ENCODE measurements at regions not wholly inside any gene's neighbourhood (a gene's known extent, or its start where the extent isn't known, plus 50 kb on each side); places are given as distances from the start of the nearest gene placed in this dataset.

- H3K9me3 Mint-ChIP-seq (ENCODE audit: low read depth), result no peaks in the 10 kb centered on the region
- no peaks in the 10 kb centered on the region for H3K36me3 Mint-ChIP-seq
- peaks cover 2% of the 10 kb centered on the region for H3K27me3 Mint-ChIP-seq
- no peak for ATAC-seq
- DNase-seq, result no peak
- CTCF ChIA-PET, result no interaction called here
- no peak overlapping the region for H3K4me3 Mint-ChIP-seq
- H3K27ac Mint-ChIP-seq, result no peak overlapping the region
- H3K4me1 Mint-ChIP-seq, result no peaks in the 10 kb centered on the region
Measured at GRCh38 chr2:47250586-47251403, 74.5 kb upstream of the CALM2 start.

- DNase-seq, result no peak
- CTCF ChIA-PET, result no interaction called here
- Mint-ChIP-seq H3K4me1 (no peaks in the 10 kb centered on the region), H3K36me3 (no peaks in the 10 kb centered on the region), H3K4me3 (no peak overlapping the region), H3K27ac (no peak overlapping the region), H3K27me3 (peaks cover 5% of the 10 kb centered on the region), H3K9me3 (ENCODE audit: low read depth) (no peaks in the 10 kb centered on the region)
- no peak for ATAC-seq
Measured at GRCh38 chr2:47249931-47250330, 73.6 kb upstream of the CALM2 start.

GRCh38 chr2:47249157-47249900 is 73.0 kb upstream of the CALM2 start:
- ATAC-seq (no peak), DNase-seq (no peak)
- CTCF ChIA-PET, result no interaction called here
- no peaks in the 10 kb centered on the region for H3K9me3 Mint-ChIP-seq (ENCODE audit: low read depth)
- H3K4me3 Mint-ChIP-seq, result no peak overlapping the region
- no peak overlapping the region for H3K27ac Mint-ChIP-seq
- no peaks in the 10 kb centered on the region for H3K36me3 Mint-ChIP-seq
- no peaks in the 10 kb centered on the region for H3K4me1 Mint-ChIP-seq
- H3K27me3 Mint-ChIP-seq, result peaks cover 5% of the 10 kb centered on the region

- no peak overlapping the region for H3K27ac Mint-ChIP-seq
- H3K4me3 Mint-ChIP-seq, result no peak overlapping the region
- CTCF ChIA-PET, result no interaction called here
- H3K36me3 Mint-ChIP-seq, result no peaks in the 10 kb centered on the region
- H3K9me3 Mint-ChIP-seq (ENCODE audit: low read depth), result no peaks in the 10 kb centered on the region
- DNase-seq, result no peak
- H3K4me1 Mint-ChIP-seq, result peaks cover 1% of the 10 kb centered on the region
- no peak for ATAC-seq
- H3K27me3 Mint-ChIP-seq, result peaks cover 8% of the 10 kb centered on the region
Measured at GRCh38 chr2:47243596-47244323, 67.4 kb upstream of the CALM2 start.

GRCh38 chr2:47241715-47242114 is 65.4 kb upstream of the CALM2 start:
- Mint-ChIP-seq H3K27me3 (peaks cover 11% of the 10 kb centered on the region), H3K9me3 (ENCODE audit: low read depth) (no peaks in the 10 kb centered on the region), H3K4me1 (peaks cover 13% of the 10 kb centered on the region), H3K4me3 (no peak overlapping the region), H3K36me3 (no peaks in the 10 kb centered on the region), H3K27ac (no peak overlapping the region)
- ATAC-seq, result no peak
- DNase-seq, result no peak
- CTCF ChIA-PET, result no interaction called here

GRCh38 chr2:47239119-47239969 is 63.0 kb upstream of the CALM2 start:
- Mint-ChIP-seq H3K4me3 (no peak overlapping the region), H3K36me3 (no peaks in the 10 kb centered on the region), H3K27me3 (peaks cover 13% of the 10 kb centered on the region), H3K4me1 (peaks cover 13% of the 10 kb centered on the region), H3K27ac (no peak overlapping the region), H3K9me3 (ENCODE audit: low read depth) (no peaks in the 10 kb centered on the region)
- DNase-seq, result no peak
- CTCF ChIA-PET, result interaction anchor here (0.7 kb wide), 1 partner anchor 25 kb away, joined by 6 read pairs; no protein-coding TSS in a partner anchor
- ATAC-seq, result no peak

- peaks cover 16% of the 10 kb centered on the region for H3K27me3 Mint-ChIP-seq
- H3K9me3 Mint-ChIP-seq (ENCODE audit: low read depth), result no peaks in the 10 kb centered on the region
- H3K4me1 Mint-ChIP-seq, result peaks cover 13% of the 10 kb centered on the region
- ATAC-seq (no peak), DNase-seq (no peak)
- CTCF ChIA-PET, result no interaction called here
- H3K4me3 Mint-ChIP-seq, result no peak overlapping the region
- no peak overlapping the region for H3K27ac Mint-ChIP-seq
- H3K36me3 Mint-ChIP-seq, result no peaks in the 10 kb centered on the region
Measured at GRCh38 chr2:47238638-47239037, 62.3 kb upstream of the CALM2 start.

- CTCF ChIA-PET, result no interaction called here
- Mint-ChIP-seq H3K27ac (no peak overlapping the region), H3K4me1 (peaks cover 13% of the 10 kb centered on the region), H3K9me3 (ENCODE audit: low read depth) (no peaks in the 10 kb centered on the region), H3K27me3 (peaks cover 16% of the 10 kb centered on the region), H3K36me3 (no peaks in the 10 kb centered on the region), H3K4me3 (no peak overlapping the region)
- ATAC-seq (peak; percentile 61), DNase-seq (peak; percentile 44)
Measured at GRCh38 chr2:47237375-47238334, 61.3 kb upstream of the CALM2 start.

- Mint-ChIP-seq H3K27me3 (peaks cover 21% of the 10 kb centered on the region), H3K9me3 (ENCODE audit: low read depth) (no peaks in the 10 kb centered on the region), H3K27ac (no peak overlapping the region), H3K36me3 (no peaks in the 10 kb centered on the region), H3K4me3 (no peak overlapping the region), H3K4me1 (peaks cover 13% of the 10 kb centered on the region)
- ATAC-seq (no peak), DNase-seq (no peak)
- CTCF ChIA-PET, result no interaction called here
Measured at GRCh38 chr2:47236503-47237215, 60.3 kb upstream of the CALM2 start.

GRCh38 chr2:47235132-47235531 is 58.8 kb upstream of the CALM2 start:
- peaks cover 17% of the 10 kb centered on the region for H3K27me3 Mint-ChIP-seq
- no peak overlapping the region for H3K27ac Mint-ChIP-seq
- peaks cover 13% of the 10 kb centered on the region for H3K4me1 Mint-ChIP-seq
- H3K4me3 Mint-ChIP-seq, result no peak overlapping the region
- DNase-seq (no peak), ATAC-seq (no peak)
- H3K9me3 Mint-ChIP-seq (ENCODE audit: low read depth), result no peaks in the 10 kb centered on the region
- CTCF ChIA-PET, result no interaction called here
- no peaks in the 10 kb centered on the region for H3K36me3 Mint-ChIP-seq

- CTCF ChIA-PET, result no interaction called here
- Mint-ChIP-seq H3K27me3 (peaks cover 17% of the 10 kb centered on the region), H3K9me3 (ENCODE audit: low read depth) (no peaks in the 10 kb centered on the region), H3K4me1 (peaks cover 13% of the 10 kb centered on the region), H3K4me3 (no peak overlapping the region), H3K27ac (no peak overlapping the region), H3K36me3 (no peaks in the 10 kb centered on the region)
- no peak for DNase-seq
- no peak for ATAC-seq
Measured at GRCh38 chr2:47234456-47234855, 58.1 kb upstream of the CALM2 start.

Measured in activated CD8-positive, alpha-beta memory T cell treated with anti-CD3 and anti-CD28 coated beads, Interleukin-2, amount 10 ng/mL, durations not matched to agents 7 days and 5 days (primary cell).